ENCODE measurements at regions not wholly inside any gene's neighbourhood (a gene's known extent, or its start where the extent isn't known, plus 50 kb on each side); places are given as distances from the start of the nearest gene placed in this dataset.

- no peak for DNase-seq (ENCODE audit: low read depth)
- in situ Hi-C loops (cut with HindIII; ENCODE audit: low pct_unique_long_range_greater_than_20kb, low sequenced_read_pairs): no loop called here
These were observed 244.7 kb upstream of the CELF2 start for GRCh38 chr10:10772874-10773508.

- in situ Hi-C loops (cut with HindIII; ENCODE audit: low pct_unique_long_range_greater_than_20kb, low sequenced_read_pairs): no loop called here
These were observed 243.3 kb upstream of the CELF2 start for GRCh38 chr10:10774416-10774815.

GRCh38 chr10:10776363-10776762 is 241.3 kb upstream of the CELF2 start:
- DNase-seq (ENCODE audit: low read depth): no peak
- in situ Hi-C loops (cut with HindIII; ENCODE audit: low pct_unique_long_range_greater_than_20kb, low sequenced_read_pairs): no loop called here

More at GRCh38 chr10:10774416-10774815, 243.3 kb upstream of the CELF2 start:
- DNase-seq (ENCODE audit: low read depth): no peak

GRCh38 chr10:10777279-10777678 is 240.4 kb upstream of the CELF2 start:
- no peak for DNase-seq (ENCODE audit: low read depth)
- in situ Hi-C loops (cut with HindIII; ENCODE audit: low pct_unique_long_range_greater_than_20kb, low sequenced_read_pairs): no loop called here

- in situ Hi-C loops (cut with HindIII; ENCODE audit: low pct_unique_long_range_greater_than_20kb, low sequenced_read_pairs): no loop called here
These were observed 239.9 kb upstream of the CELF2 start for GRCh38 chr10:10777723-10778122.

GRCh38 chr10:10778959-10779358 is 238.7 kb upstream of the CELF2 start:
- no peak for DNase-seq (ENCODE audit: low read depth)
- in situ Hi-C loops (cut with HindIII; ENCODE audit: low pct_unique_long_range_greater_than_20kb, low sequenced_read_pairs): no loop called here

More at GRCh38 chr10:10777723-10778122, 239.9 kb upstream of the CELF2 start:
- DNase-seq (ENCODE audit: low read depth): no peak

- in situ Hi-C loops (cut with HindIII; ENCODE audit: low pct_unique_long_range_greater_than_20kb, low sequenced_read_pairs): no loop called here
- no peak for DNase-seq (ENCODE audit: low read depth)
These were observed 238.2 kb upstream of the CELF2 start for GRCh38 chr10:10779511-10779910.

GRCh38 chr10:10780746-10781145 is 236.9 kb upstream of the CELF2 start:
- no peak for DNase-seq (ENCODE audit: low read depth)
- in situ Hi-C loops (cut with HindIII; ENCODE audit: low pct_unique_long_range_greater_than_20kb, low sequenced_read_pairs): no loop called here

- in situ Hi-C loops (cut with HindIII; ENCODE audit: low pct_unique_long_range_greater_than_20kb, low sequenced_read_pairs): no loop called here
These were observed 235.1 kb upstream of the CELF2 start for GRCh38 chr10:10782603-10783002.

GRCh38 chr10:10785627-10786026 is 232.0 kb upstream of the CELF2 start:
- DNase-seq (ENCODE audit: low read depth): peak; percentile 57
- in situ Hi-C loops (cut with HindIII; ENCODE audit: low pct_unique_long_range_greater_than_20kb, low sequenced_read_pairs): no loop called here

More at GRCh38 chr10:10782603-10783002, 235.1 kb upstream of the CELF2 start:
- DNase-seq (ENCODE audit: low read depth): no peak

GRCh38 chr10:10786109-10787090 is 231.3 kb upstream of the CELF2 start:
- in situ Hi-C loops (cut with HindIII; ENCODE audit: low pct_unique_long_range_greater_than_20kb, low sequenced_read_pairs): no loop called here
- DNase-seq (ENCODE audit: low read depth): peak; percentile 37

GRCh38 chr10:10787586-10787985 is 230.1 kb upstream of the CELF2 start:
- in situ Hi-C loops (cut with HindIII; ENCODE audit: low pct_unique_long_range_greater_than_20kb, low sequenced_read_pairs): no loop called here
- DNase-seq (ENCODE audit: low read depth): no peak

- DNase-seq (ENCODE audit: low read depth): no peak
- in situ Hi-C loops (cut with HindIII; ENCODE audit: low pct_unique_long_range_greater_than_20kb, low sequenced_read_pairs): no loop called here
These were observed 228.9 kb upstream of the CELF2 start for GRCh38 chr10:10788761-10789160.

- in situ Hi-C loops (cut with HindIII; ENCODE audit: low pct_unique_long_range_greater_than_20kb, low sequenced_read_pairs): no loop called here
These were observed 225.8 kb upstream of the CELF2 start for GRCh38 chr10:10791869-10792268.

GRCh38 chr10:10792681-10793080 is 225.0 kb upstream of the CELF2 start:
- in situ Hi-C loops (cut with HindIII; ENCODE audit: low pct_unique_long_range_greater_than_20kb, low sequenced_read_pairs): no loop called here
- peak; percentile 56 for DNase-seq (ENCODE audit: low read depth)

More at GRCh38 chr10:10791869-10792268, 225.8 kb upstream of the CELF2 start:
- no peak for DNase-seq (ENCODE audit: low read depth)

GRCh38 chr10:10794046-10794445 is 223.6 kb upstream of the CELF2 start:
- peak; percentile 59 for DNase-seq (ENCODE audit: low read depth)
- in situ Hi-C loops (cut with HindIII; ENCODE audit: low pct_unique_long_range_greater_than_20kb, low sequenced_read_pairs): no loop called here

- in situ Hi-C loops (cut with HindIII; ENCODE audit: low pct_unique_long_range_greater_than_20kb, low sequenced_read_pairs): no loop called here
- peak; percentile 33 for DNase-seq (ENCODE audit: low read depth)
These were observed 222.9 kb upstream of the CELF2 start for GRCh38 chr10:10794791-10795191.

- in situ Hi-C loops (cut with HindIII; ENCODE audit: low pct_unique_long_range_greater_than_20kb, low sequenced_read_pairs): no loop called here
- no peak for DNase-seq (ENCODE audit: low read depth)
These were observed 221.5 kb upstream of the CELF2 start for GRCh38 chr10:10796061-10796773.

All from Caki2 (cell line).